ENCODE measurements at regions not wholly inside any gene's neighbourhood (a gene's known extent, or its start where the extent isn't known, plus 50 kb on each side); places are given as distances from the start of the nearest gene placed in this dataset.

DNA sequence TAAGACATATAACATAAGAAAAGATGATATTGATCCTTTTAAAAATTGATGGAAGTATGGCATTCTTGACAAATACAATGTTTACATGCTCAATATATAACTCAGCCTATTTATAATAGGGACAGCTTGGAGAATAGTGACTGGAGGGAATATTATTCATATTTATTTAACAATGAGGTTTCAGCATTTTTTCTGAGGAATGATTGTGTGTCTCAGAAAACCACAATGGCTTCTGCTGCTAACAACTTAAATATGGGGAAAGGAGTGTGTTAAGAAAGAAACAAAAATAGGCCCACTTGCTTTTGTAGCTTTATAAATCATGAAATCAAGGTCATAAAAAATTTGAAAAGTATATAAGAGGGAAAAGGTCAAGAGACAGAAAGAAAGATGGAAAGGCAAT lies 163.2 kb upstream of the TBX18 start:
- H3K27ac ChIP-seq, result no peak overlapping the region
- no peak for TF ChIP-seq ZFX (IDR thresholded peaks at IDR 0.05)
- TF ChIP-seq, protein P1, sequence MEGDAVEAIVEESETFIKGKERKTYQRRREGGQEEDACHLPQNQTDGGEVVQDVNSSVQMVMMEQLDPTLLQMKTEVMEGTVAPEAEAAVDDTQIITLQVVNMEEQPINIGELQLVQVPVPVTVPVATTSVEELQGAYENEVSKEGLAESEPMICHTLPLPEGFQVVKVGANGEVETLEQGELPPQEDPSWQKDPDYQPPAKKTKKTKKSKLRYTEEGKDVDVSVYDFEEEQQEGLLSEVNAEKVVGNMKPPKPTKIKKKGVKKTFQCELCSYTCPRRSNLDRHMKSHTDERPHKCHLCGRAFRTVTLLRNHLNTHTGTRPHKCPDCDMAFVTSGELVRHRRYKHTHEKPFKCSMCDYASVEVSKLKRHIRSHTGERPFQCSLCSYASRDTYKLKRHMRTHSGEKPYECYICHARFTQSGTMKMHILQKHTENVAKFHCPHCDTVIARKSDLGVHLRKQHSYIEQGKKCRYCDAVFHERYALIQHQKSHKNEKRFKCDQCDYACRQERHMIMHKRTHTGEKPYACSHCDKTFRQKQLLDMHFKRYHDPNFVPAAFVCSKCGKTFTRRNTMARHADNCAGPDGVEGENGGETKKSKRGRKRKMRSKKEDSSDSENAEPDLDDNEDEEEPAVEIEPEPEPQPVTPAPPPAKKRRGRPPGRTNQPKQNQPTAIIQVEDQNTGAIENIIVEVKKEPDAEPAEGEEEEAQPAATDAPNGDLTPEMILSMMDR (conservative IDR thresholded peaks at IDR 0.05), result no peak

DNA sequence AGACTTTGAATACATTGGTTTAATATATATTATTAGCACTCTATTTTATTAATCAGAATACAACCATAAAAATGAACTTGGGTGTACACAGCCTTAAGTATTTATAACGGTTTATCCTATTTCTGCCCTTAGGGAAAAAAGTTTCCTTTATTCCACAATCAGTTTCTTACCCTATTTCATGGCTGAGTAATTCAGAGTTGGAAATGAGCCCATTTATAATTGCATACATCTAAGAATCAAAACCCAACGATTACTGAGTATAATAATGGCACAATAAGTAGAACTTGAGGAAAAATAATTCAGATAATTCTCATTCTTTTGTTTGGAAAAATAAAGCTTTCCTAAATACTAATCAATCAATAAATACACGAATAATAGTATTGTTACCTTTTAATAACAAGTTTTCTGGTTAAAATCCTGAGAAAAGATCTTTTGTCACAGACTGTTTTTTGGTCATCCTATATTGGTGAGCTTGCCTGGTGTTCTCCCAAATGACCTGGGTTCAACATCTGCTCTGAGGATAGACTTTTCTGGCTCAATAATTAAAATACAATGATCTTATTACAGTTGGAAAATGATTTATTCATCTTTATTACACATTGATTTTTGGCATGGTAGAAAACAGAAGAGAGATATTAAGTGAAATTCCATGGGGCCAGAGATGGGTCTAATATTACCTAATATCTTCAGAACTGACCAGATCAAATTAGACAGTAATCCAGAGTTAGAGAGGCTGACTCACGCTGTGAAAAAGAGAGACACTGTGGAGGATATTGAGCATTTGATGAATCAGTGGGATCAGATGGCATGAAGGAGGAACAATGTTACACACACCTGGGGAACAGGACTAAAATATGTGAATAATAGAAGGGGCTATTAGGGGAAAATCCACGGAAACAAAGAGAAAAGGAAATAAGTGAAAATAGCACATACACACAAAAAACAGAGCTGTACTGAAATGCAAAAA lies 162.1 kb upstream of the TBX18 start:
- no peak overlapping the region for H3K27ac ChIP-seq
- no peak for TF ChIP-seq ZFX (IDR thresholded peaks at IDR 0.05)
- TF ChIP-seq, protein P1 (conservative IDR thresholded peaks at IDR 0.05), result no peak

DNA sequence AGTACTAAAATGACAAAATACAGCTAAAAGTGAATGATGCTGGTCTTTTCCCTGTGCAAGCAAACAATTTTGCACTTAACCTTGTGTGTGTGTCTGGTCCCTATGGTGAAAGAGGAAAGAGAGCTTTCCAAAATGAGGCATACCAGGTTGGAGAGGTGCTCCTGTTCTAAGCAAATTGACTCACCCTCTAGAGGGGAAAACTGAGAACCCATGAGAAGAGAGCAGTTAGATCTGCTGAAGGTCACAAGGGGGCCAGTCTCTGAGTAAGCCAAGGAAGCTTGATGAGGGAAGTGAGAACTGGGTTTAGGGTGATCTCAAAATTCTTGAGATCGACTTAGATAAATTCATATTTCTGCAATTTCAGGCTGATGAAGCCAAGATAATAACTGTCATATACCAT lies 157.5 kb upstream of the TBX18 start:
- TF ChIP-seq, protein P1 (conservative IDR thresholded peaks at IDR 0.05), result no peak
- no peak for TF ChIP-seq ZFX (IDR thresholded peaks at IDR 0.05)
- H3K27ac ChIP-seq, result no peak overlapping the region

DNA sequence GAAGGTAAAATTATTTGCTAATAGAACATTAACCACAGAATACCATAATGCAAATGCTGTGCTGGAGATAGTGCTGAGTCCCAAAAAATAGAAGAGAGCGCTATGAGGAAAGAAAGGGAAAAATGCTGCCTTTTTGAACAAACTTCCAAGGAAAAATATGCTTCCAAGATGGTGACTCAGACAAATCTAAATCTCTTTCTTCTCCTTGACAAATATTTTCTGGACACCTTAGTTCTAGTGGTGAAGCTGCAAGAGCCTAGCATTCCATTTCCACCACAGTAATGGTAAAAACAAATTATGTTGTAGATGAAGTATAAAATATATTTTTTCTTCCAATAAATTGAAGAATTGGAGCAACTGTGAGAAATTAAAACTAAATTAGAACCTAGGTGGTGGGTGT lies 155.6 kb upstream of the TBX18 start:
- TF ChIP-seq ZFX (IDR thresholded peaks at IDR 0.05), result no peak
- TF ChIP-seq, protein P1 (conservative IDR thresholded peaks at IDR 0.05), result no peak
- no peak overlapping the region for H3K27ac ChIP-seq

DNA sequence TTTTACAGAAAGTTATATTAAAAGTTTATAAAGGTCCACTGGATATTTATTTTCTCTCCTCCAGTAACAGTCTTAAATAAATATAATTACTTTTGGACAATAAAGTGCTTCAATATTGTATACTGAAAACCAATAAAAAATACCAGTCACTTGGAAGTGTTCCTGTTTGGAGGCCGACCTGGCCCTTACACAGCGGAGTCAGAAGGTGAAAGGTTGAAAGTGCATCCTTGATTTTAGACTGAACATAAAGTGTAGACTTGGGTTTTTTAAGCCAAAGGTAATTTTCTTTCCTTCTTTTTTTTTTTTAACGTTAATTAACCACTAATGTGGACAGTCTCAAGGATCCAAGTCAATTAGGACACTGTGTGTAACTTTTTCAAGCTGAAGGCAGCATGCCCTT lies 152.3 kb upstream of the TBX18 start:
- no peak overlapping the region for H3K27ac ChIP-seq
- no peak for TF ChIP-seq ZFX (IDR thresholded peaks at IDR 0.05)
- TF ChIP-seq, protein P1 (conservative IDR thresholded peaks at IDR 0.05), result no peak

DNA sequence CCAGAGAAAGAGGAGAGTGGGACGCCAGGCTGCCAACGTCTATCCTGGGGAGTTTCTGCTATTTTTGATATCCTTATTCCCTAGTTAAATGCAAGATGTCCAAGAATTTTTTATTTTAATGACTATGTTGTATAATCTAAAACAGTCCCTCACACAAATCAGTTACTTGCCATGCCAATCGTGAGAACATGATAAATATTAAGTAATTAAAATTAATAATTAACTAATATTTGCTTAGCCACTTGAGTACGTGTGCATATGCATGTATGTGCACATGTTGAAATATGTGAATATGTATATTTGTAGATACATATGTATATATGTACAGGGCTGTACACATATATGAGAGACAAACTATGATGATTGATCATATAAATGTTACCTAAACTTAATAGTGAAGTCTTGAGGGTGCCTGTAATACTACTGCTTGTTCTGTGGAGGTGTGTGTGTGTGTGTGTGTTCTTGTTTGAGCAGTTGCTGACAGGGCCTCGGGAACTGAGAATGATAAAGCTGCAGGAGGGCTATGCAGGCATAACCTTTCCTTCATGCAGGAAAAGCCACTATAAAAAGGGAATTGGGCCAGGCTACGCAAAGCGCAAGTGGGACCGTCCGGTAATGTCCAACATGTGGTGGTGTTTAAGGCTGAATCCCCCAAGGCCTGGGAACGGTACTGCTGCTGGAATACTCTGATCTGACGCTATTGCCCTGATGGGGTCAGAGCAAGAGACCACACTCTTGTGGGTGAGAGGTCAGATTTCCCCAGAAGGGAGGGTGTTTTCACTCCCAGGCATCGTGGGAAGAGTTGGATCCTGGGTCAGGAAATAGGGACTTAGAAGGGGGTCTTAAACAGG lies 148.3 kb upstream of the TBX18 start:
- no peak overlapping the region for H3K27ac ChIP-seq
- TF ChIP-seq ZFX (IDR thresholded peaks at IDR 0.05), result no peak
- TF ChIP-seq, protein P1 (conservative IDR thresholded peaks at IDR 0.05), result no peak

Data from C4-2B (cell line).